HepG2 (cell line): ENCODE measurements at regions not wholly inside any gene's neighbourhood (a gene's known extent, or its start where the extent isn't known, plus 50 kb on each side); places are given as distances from the start of the nearest gene placed in this dataset.

ENCODE experiments used
- ATAC-seq: fragments of 200-7000 bp; cut with Tn5 transposase; 3 replicates; pipeline ENCODE4 v1.9.1; 2020; ENCODE audit warnings: mild to moderate bottlenecking, moderate library complexity
- BruUV-seq: library from RNA; stranded (reverse); fragments of 400-500 nt; replicated peaks from 2 replicates; lab custom pipeline; 2021; lab: Mats Ljungman, UMichigan
- CTCF ChIA-PET: fragments of 300-600 bp; formaldehyde crosslinking; extraction: SDS; loops from one replicate; lab custom pipeline; 2021; ENCODE audit warnings: low total read pairs, inconsistent platforms, low intra/inter-chr PET ratio; lab: Yijun Ruan, JAX
- POLR2A ChIA-PET: fragments of 350-600 bp; sonication (Branson Sonifier 250); formaldehyde crosslinking; loops from one replicate; lab custom pipeline; 2020; ENCODE audit warnings: antibody characterized with exemption, inconsistent platforms; lab: Yijun Ruan, JAX
- DNase-seq: peaks from one replicate; pipeline ENCODE4 v3.0.0-alpha.2; 2015; ENCODE audit warnings: low spot score
- FAIRE-seq: peaks from 3 replicates; lab custom pipeline; 2011; peaks lifted over from hg19 to GRCh38; lab: Jason Lieb, UNC
- H2AFZ ChIP-seq: one replicate; pipeline ENCODE4 v1.6.1; 2011; ENCODE audit warnings: low read length, inconsistent platforms
- H3K27ac ChIP-seq: fragments of 300-600 bp; 3 replicates; pipeline ENCODE4 v1.8.0; 2011; ENCODE audit warnings: mixed run types, mild to moderate bottlenecking, mixed read lengths, low read length, inconsistent platforms; ENCODE audit not compliant: insufficient read depth; ENCODE audit errors: extremely low read length
- H3K27me3 ChIP-seq, 2 experiments: fragments of 200-600 bp in 1 of 2; 2 replicates in 1 of 2; 3 replicates in 1 of 2; pipeline versions ENCODE4 v1.6.0 to v1.8.0; 2011; ENCODE audit warnings: low read length in 2 of 2, mild to moderate bottlenecking in 2 of 2, moderate library complexity in 2 of 2, inconsistent platforms in 1 of 2; ENCODE audit not compliant: insufficient read depth in 2 of 2, control insufficient read depth in 1 of 2
- H3K36me3 ChIP-seq, 2 experiments: fragments of 200-600 bp in 1 of 2; replicated peaks in 1 of 2; 2 replicates in 1 of 2; 3 replicates in 1 of 2; pipeline versions ENCODE4 v1.5.1 to v1.8.0; 2011; ENCODE audit warnings: low read length in 2 of 2, inconsistent platforms in 1 of 2; ENCODE audit not compliant: insufficient read depth in 2 of 2, control insufficient read depth in 1 of 2
- H3K4me1 ChIP-seq: 2 replicates; pipeline ENCODE4 v1.5.1; 2012; ENCODE audit warnings: low read length, inconsistent platforms; ENCODE audit not compliant: insufficient read depth
- H3K4me2 ChIP-seq: 2 replicates; pipeline ENCODE4 v1.6.0; 2011; ENCODE audit warnings: low read depth, low read length, inconsistent platforms
- H3K4me3 ChIP-seq, 3 experiments: fragments of 200-600 bp in 1 of 3; sonication (generic), shearing (Covaris generic) in 1 of 3; replicated peaks in 1 of 3; 2 replicates each; pipeline ENCODE4 v1.5.1; 2011 to 2016; ENCODE audit warnings: low read length in 3 of 3, inconsistent platforms in 2 of 3, low read depth in 2 of 3, mild to moderate bottlenecking in 2 of 3, control low read depth in 1 of 3, mixed read lengths in 1 of 3; ENCODE audit not compliant: insufficient read depth in 1 of 3
- H3K79me2 ChIP-seq: one replicate; pipeline ENCODE4 v1.6.1; 2011; ENCODE audit warnings: low read length, inconsistent platforms; ENCODE audit not compliant: insufficient read depth
- H3K9ac ChIP-seq: 2 replicates; pipeline ENCODE4 v1.6.0; 2011; ENCODE audit warnings: mild to moderate bottlenecking, low read depth, low read length, inconsistent platforms; ENCODE audit not compliant: insufficient read depth
- H3K9me3 ChIP-seq: 2 replicates; pipeline ENCODE4 v1.5.1; 2012; ENCODE audit warnings: mild to moderate bottlenecking, low read length
- H4K20me1 ChIP-seq: 2 replicates; pipeline ENCODE4 v1.6.0; 2011; ENCODE audit warnings: inconsistent platforms, mild to moderate bottlenecking, low read length, moderate library complexity; ENCODE audit not compliant: insufficient read depth
- HNF4A ChIP-seq: sonication (generic); formaldehyde crosslinking; IDR thresholded peaks from 2 replicates; pipeline ENCODE4 v1.4.0; 2020; ENCODE audit warnings: missing genetic modification reagents
- KLF15 ChIP-seq: sonication (generic); formaldehyde crosslinking; IDR thresholded peaks from 2 replicates; pipeline ENCODE4 v1.8.1; 2023; ENCODE audit warnings: borderline replicate concordance, mild to moderate bottlenecking, inconsistent platforms, missing genetic modification reagents, mixed read lengths
- MAFG ChIP-seq: sonication (generic); formaldehyde crosslinking; IDR thresholded peaks from 2 replicates; pipeline ENCODE4 v1.5.1; 2020; ENCODE audit warnings: mild to moderate bottlenecking, missing genetic modification reagents
- MEF2D ChIP-seq: sonication (generic); formaldehyde crosslinking; IDR thresholded peaks from 2 replicates; pipeline ENCODE4 v1.5.1; 2020; ENCODE audit warnings: mild to moderate bottlenecking, missing genetic modification reagents
- SNAPC5 ChIP-seq: sonication (generic); formaldehyde crosslinking; IDR thresholded peaks from 2 replicates; pipeline ENCODE4 v1.8.1; 2023; ENCODE audit warnings: mild to moderate bottlenecking, missing genetic modification reagents, borderline replicate concordance
- TRIM22 ChIP-seq: fragments of 450-650 bp; IDR thresholded peaks from 2 replicates; pipeline ENCODE4 v1.6.1; 2017
- ZNF678 ChIP-seq: sonication (generic); formaldehyde crosslinking; IDR thresholded peaks from 2 replicates; pipeline ENCODE4 v1.4.0; 2020; ENCODE audit warnings: mild to moderate bottlenecking, missing genetic modification reagents
- ZNF746 ChIP-seq: sonication (generic); formaldehyde crosslinking; IDR thresholded peaks from 2 replicates; pipeline ENCODE4 v1.8.0; 2022; ENCODE audit warnings: mild to moderate bottlenecking, missing genetic modification reagents
- ZXDC ChIP-seq: sonication (generic); formaldehyde crosslinking; IDR thresholded peaks from 2 replicates; pipeline ENCODE4 v1.5.0; 2020; ENCODE audit warnings: mild to moderate bottlenecking, missing genetic modification reagents
- WGBS: methylation state at CpG from one replicate; pipeline ENCODE4 v1.1.6; 2017; ENCODE audit warnings: low lambda C conversion rate; 5-methylcytosine and 5-hydroxymethylcytosine counted together
- in situ Hi-C: cut with HindIII; loops from 2 replicates; pipeline ENCODE4 v1.10.0; 2017; ENCODE audit warnings: low pct_unique_long_range_greater_than_20kb; ENCODE audit not compliant: extremely low pct_ligation_motif_present
- intact Hi-C: fragments of 100-400 bp; cut with micrococcal nuclease; formaldehyde crosslinking; loops from one replicate; pipeline ENCODE4 v1.10.0; 2022; ENCODE audit not compliant: unreplicated experiment

GRCh38 chr2:52035391-52035790, 1003.5 kb upstream of the NRXN1 start:
- CTCF ChIA-PET, result no interaction called here
- Histone ChIP-seq H3K4me2 (no peak overlapping the region), H3K4me1 (no peaks in the 10 kb centered on the region), H3K9ac (no peak overlapping the region), H3K27me3 (no peaks in the 10 kb centered on the region)
- no TSS peak for BruUV-seq
- FAIRE-seq, result no peak
- no peak for DNase-seq
- TF ChIP-seq MAFG (CRISPR knock-in tag) (no peak), ZNF678 (CRISPR knock-in tag) (no peak), MEF2D (CRISPR knock-in tag) (no peak), ZNF746 (CRISPR knock-in tag) (no peak), HNF4A (CRISPR knock-in tag) (no peak), KLF15 (no peak), ZXDC (CRISPR knock-in tag) (no peak), TRIM22 (no peak), SNAPC5 (CRISPR knock-in tag) (no peak)
- TF ChIP-seq, all 625 proteins: peak for 0
- H3K79me2 ChIP-seq, result no peaks in the 10 kb centered on the region
- no peaks in the 10 kb centered on the region for H4K20me1 ChIP-seq
- no peak overlapping the region for H2AFZ ChIP-seq
- no peak overlapping the region for H3K4me3 ChIP-seq
- peaks cover 50% of the 10 kb centered on the region for H3K9me3 ChIP-seq
- H3K27ac ChIP-seq, result no peak overlapping the region
- H3K36me3 ChIP-seq, result no peaks in the 10 kb centered on the region
- POLR2A ChIA-PET, result no interaction called here
- in situ Hi-C loops (no loop called here), intact Hi-C loops (no loop called here)
- ATAC-seq, result no peak
- WGBS, result 45% methylated on average over 1 of the region's 1 CpG
